CD14-positive monocyte (primary cell): ENCODE measurements at regions not wholly inside any gene's neighbourhood (a gene's known extent, or its start where the extent isn't known, plus 50 kb on each side); places are given as distances from the start of the nearest gene placed in this dataset.

Experiments
- DNase-seq, 3 donors: peaks; one replicate each; pipeline ENCODE4 v3.0.0-alpha.2; 2011 to 2022
- H2AFZ ChIP-seq: 2 replicates; pipeline ENCODE4 v1.6.0; 2012; ENCODE audit warnings: mild to moderate bottlenecking, low read depth, low read length, inconsistent platforms; ENCODE audit not compliant: insufficient read depth, poor library complexity, severe bottlenecking
- H3K27ac ChIP-seq, 2 donors: 1 replicate in 1 of 2; 2 replicates in 1 of 2; pipeline ENCODE4 v1.5.1; 2012 to 2013; ENCODE audit warnings: low read length in 2 of 2, control low read depth in 1 of 2, inconsistent platforms in 1 of 2, low read depth in 1 of 2, mild to moderate bottlenecking in 1 of 2
- H3K27me3 ChIP-seq, 2 donors: one replicate each; pipeline versions ENCODE4 v1.6.0 to v1.6.1; 2011 to 2013; ENCODE audit warnings: low read length in 2 of 2; ENCODE audit not compliant: control insufficient read depth in 2 of 2, insufficient read depth in 2 of 2
- H3K36me3 ChIP-seq, 2 donors: replicated peaks in 1 of 2; 1 replicate in 1 of 2; 2 replicates in 1 of 2; pipeline versions ENCODE4 v1.5.1 to v1.6.1; 2012 to 2013; ENCODE audit warnings: low read length in 2 of 2, control low read depth in 1 of 2, inconsistent platforms in 1 of 2, mild to moderate bottlenecking in 1 of 2; ENCODE audit not compliant: insufficient read depth in 2 of 2, control insufficient read depth in 1 of 2
- H3K4me1 ChIP-seq, 2 donors: 1 replicate in 1 of 2; 2 replicates in 1 of 2; pipeline versions ENCODE4 v1.5.1 to v1.6.1; 2012 to 2013; ENCODE audit warnings: low read length in 2 of 2, control low read depth in 1 of 2, inconsistent platforms in 1 of 2, mild to moderate bottlenecking in 1 of 2, moderate library complexity in 1 of 2; ENCODE audit not compliant: insufficient read depth in 2 of 2, control insufficient read depth in 1 of 2
- H3K4me2 ChIP-seq: replicated peaks from 2 replicates; pipeline ENCODE3; 2012; ENCODE audit warnings: low read length, moderate library complexity, mild to moderate bottlenecking; ENCODE audit not compliant: poor library complexity, severe bottlenecking; ENCODE audit errors: extremely low read depth
- H3K4me3 ChIP-seq, 3 experiments: fragments of 200-600 bp in 1 of 3; sonication (generic) in 1 of 3; replicated peaks in 1 of 3; 1 replicate in 2 of 3; 2 replicates in 1 of 3; pipeline ENCODE4 v1.5.1; 2011 to 2013; ENCODE audit warnings: low read length in 3 of 3, mild to moderate bottlenecking in 3 of 3, control low read depth in 2 of 3, low read depth in 2 of 3, inconsistent platforms in 1 of 3, moderate library complexity in 1 of 3
- H3K79me2 ChIP-seq: 2 replicates; pipeline ENCODE4 v1.6.0; 2012; ENCODE audit warnings: mild to moderate bottlenecking, control low read depth, inconsistent platforms, low read length, moderate library complexity; ENCODE audit not compliant: insufficient read depth
- H3K9ac ChIP-seq: 2 replicates; pipeline ENCODE4 v1.6.0; 2017; ENCODE audit warnings: low read length, mild to moderate bottlenecking; ENCODE audit not compliant: insufficient read depth, poor library complexity, severe bottlenecking
- H3K9me3 ChIP-seq, 2 donors: replicated peaks in 1 of 2; 1 replicate in 1 of 2; 2 replicates in 1 of 2; pipeline versions ENCODE4 v1.5.1 to v1.6.1; 2012 to 2013; ENCODE audit warnings: low read length in 2 of 2, control low read depth in 1 of 2; ENCODE audit not compliant: control insufficient read depth in 1 of 2, insufficient read depth in 1 of 2
- H4K20me1 ChIP-seq: 2 replicates; pipeline ENCODE4 v1.6.0; 2012; ENCODE audit warnings: mild to moderate bottlenecking, low read length, control low read depth, moderate library complexity; ENCODE audit not compliant: insufficient read depth
- H3K27ac Mint-ChIP-seq, 7 donors: one replicate each; pipeline ENCODE4 v1.8.0; 2020; ENCODE audit warnings: mild to moderate bottlenecking in 7 of 7, mixed read lengths in 7 of 7, moderate library complexity in 6 of 7, inconsistent platforms in 2 of 7
- H3K27me3 Mint-ChIP-seq, 3 donors: one replicate each; pipeline ENCODE4 v1.8.0; 2021 to 2022; ENCODE audit warnings: low read depth in 3 of 3, mild to moderate bottlenecking in 3 of 3, mixed read lengths in 3 of 3, moderate library complexity in 3 of 3, inconsistent platforms in 1 of 3
- H3K36me3 Mint-ChIP-seq, 2 donors: one replicate each; pipeline ENCODE4 v1.8.0; 2020; ENCODE audit warnings: mixed read lengths in 2 of 2, inconsistent platforms in 1 of 2, mild to moderate bottlenecking in 1 of 2
- H3K4me1 Mint-ChIP-seq: one replicate; pipeline ENCODE4 v1.8.0; 2020; ENCODE audit warnings: mild to moderate bottlenecking, mixed read lengths
- H3K4me3 Mint-ChIP-seq, 2 donors: one replicate each; pipeline ENCODE4 v1.8.0; 2020; ENCODE audit warnings: mild to moderate bottlenecking in 2 of 2, mixed read lengths in 2 of 2, moderate library complexity in 1 of 2
- H3K9me3 Mint-ChIP-seq, 7 donors: one replicate each; pipeline ENCODE4 v1.8.0; 2020 to 2022; ENCODE audit warnings: mixed read lengths in 7 of 7, mild to moderate bottlenecking in 6 of 7, moderate library complexity in 6 of 7, inconsistent platforms in 2 of 7
- WGBS: methylation state at CpG from one replicate; pipeline ENCODE4 v1.1.5; 2013; ENCODE audit warnings: missing lambda C conversion rate; ENCODE audit not compliant: insufficient coverage; 5-methylcytosine and 5-hydroxymethylcytosine counted together
- intact Hi-C, 2 donors: fragments of 100-400 bp; cut with micrococcal nuclease; formaldehyde crosslinking; loops; one replicate each; pipeline versions ENCODE4 v1.15.0 to v1.15.1; 2023
- TF ChIP-seq, protein P1 (sequence below): fragments of 200-600 bp; IDR thresholded peaks from one replicate; pipeline ENCODE4 v1.8.0; 2022; ENCODE audit warnings: antibody characterized with exemption, mild to moderate bottlenecking

DNA sequence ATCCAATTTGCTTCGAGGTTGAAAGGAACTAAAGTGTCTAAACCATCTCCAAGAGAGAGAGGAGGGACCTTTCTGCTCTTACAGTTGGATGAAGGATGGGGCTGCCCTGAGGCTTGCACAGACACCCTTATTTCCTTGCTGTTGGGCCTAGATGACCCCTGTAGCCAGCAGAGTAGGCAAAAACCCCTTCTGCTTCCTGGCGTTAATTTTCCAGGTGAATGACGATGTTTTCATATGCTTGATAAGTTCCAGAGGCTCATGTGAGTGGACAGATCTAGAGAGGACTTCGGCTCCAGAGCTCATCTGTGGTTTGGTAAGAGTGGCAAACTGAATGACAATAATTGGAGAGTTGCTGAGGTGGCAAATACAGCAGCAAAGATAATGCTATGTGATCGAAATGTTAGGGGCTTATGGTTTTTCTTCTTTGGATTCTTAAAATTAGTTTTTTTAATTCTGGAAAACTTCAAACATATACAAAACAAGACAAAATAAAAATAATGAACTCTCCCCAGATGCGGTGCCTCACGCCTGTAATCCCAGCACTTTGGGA is 98.6 kb upstream of the MAP4K3 start:
- H3K27me3 Mint-ChIP-seq = peaks cover 2 to 3% (median 2%) of the 10 kb centered on the region in 3 donors
- no peaks in the 10 kb centered on the region for H3K36me3 ChIP-seq
- 100% methylated on average over 5 of the region's 7 CpGs for WGBS
- H3K4me2 ChIP-seq = no peak overlapping the region
- no peak overlapping the region for H2AFZ ChIP-seq
- peaks cover 0 to 6% (median 3%) of the 10 kb centered on the region in 7 donors for H3K9me3 Mint-ChIP-seq
- DNase-seq = no peak
- H3K27me3 ChIP-seq = no peaks in the 10 kb centered on the region
- no peak overlapping the region for H3K27ac Mint-ChIP-seq
- no peaks in the 10 kb centered on the region for H3K36me3 Mint-ChIP-seq
- no peak overlapping the region for H3K4me3 ChIP-seq
- intact Hi-C loops = no loop called here
- TF ChIP-seq, protein P1, sequence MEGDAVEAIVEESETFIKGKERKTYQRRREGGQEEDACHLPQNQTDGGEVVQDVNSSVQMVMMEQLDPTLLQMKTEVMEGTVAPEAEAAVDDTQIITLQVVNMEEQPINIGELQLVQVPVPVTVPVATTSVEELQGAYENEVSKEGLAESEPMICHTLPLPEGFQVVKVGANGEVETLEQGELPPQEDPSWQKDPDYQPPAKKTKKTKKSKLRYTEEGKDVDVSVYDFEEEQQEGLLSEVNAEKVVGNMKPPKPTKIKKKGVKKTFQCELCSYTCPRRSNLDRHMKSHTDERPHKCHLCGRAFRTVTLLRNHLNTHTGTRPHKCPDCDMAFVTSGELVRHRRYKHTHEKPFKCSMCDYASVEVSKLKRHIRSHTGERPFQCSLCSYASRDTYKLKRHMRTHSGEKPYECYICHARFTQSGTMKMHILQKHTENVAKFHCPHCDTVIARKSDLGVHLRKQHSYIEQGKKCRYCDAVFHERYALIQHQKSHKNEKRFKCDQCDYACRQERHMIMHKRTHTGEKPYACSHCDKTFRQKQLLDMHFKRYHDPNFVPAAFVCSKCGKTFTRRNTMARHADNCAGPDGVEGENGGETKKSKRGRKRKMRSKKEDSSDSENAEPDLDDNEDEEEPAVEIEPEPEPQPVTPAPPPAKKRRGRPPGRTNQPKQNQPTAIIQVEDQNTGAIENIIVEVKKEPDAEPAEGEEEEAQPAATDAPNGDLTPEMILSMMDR = no peak
- peaks cover 2% of the 10 kb centered on the region for H3K4me1 Mint-ChIP-seq
- no peaks in the 10 kb centered on the region for H3K9me3 ChIP-seq
- H4K20me1 ChIP-seq = no peaks in the 10 kb centered on the region
- no peaks in the 10 kb centered on the region for H3K4me1 ChIP-seq
- H3K9ac ChIP-seq = no peak overlapping the region
- no peak overlapping the region for H3K4me3 Mint-ChIP-seq
- H3K79me2 ChIP-seq = no peaks in the 10 kb centered on the region
- H3K27ac ChIP-seq = no peak overlapping the region

DNA sequence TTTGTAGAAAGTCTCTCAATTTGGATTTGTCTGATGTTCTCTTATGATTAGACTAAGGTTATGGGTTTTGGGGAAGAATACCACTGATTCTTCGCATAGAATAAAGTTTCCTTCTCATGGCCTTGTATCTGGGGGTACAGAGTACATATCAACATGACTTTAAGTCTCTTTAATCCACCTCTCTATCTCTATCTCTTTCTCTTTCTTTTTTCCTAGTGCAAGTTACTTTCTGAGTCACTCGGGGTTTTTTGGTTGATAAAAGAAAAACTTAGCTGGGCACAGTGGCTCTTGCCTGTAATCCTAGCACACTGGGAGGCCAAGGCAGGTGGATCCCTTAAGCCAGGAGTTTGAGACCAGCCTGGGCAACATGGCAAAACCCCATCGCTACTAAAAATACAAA is 100.1 kb upstream of the MAP4K3 start:
- Histone ChIP-seq H3K4me3 (no peak overlapping the region), H4K20me1 (no peaks in the 10 kb centered on the region), H2AFZ (no peak overlapping the region), H3K4me1 (no peaks in the 10 kb centered on the region), H3K9me3 (no peaks in the 10 kb centered on the region), H3K79me2 (no peaks in the 10 kb centered on the region), H3K4me2 (no peak overlapping the region), H3K36me3 (no peaks in the 10 kb centered on the region), H3K9ac (no peak overlapping the region), H3K27ac (no peak overlapping the region), H3K27me3 (no peaks in the 10 kb centered on the region)
- Mint-ChIP-seq H3K27me3 (peaks cover 2 to 3% (median 2%) of the 10 kb centered on the region in 3 donors), H3K4me1 (peaks cover 2% of the 10 kb centered on the region), H3K36me3 (no peaks in the 10 kb centered on the region), H3K4me3 (no peak overlapping the region), H3K9me3 (peaks cover 0 to 5% (median 3%) of the 10 kb centered on the region in 7 donors), H3K27ac (no peak overlapping the region)
- intact Hi-C loops = no loop called here
- WGBS = no CpG with 5 or more reads among the region's 3 CpGs
- no peak for DNase-seq
- TF ChIP-seq, protein P1 = no peak
